BLaER1 treated with 17β-estradiol and CSF1 and Interleukin-3, amounts not matched to agents 10 nM and 100 nM (cell line): ENCODE measurements at regions not wholly inside any gene's neighbourhood (a gene's known extent, or its start where the extent isn't known, plus 50 kb on each side); places are given as distances from the start of the nearest gene placed in this dataset.

Experiments
- H3K27ac ChIP-seq, 11 experiments: shearing (Covaris generic); formaldehyde crosslinking; 2 replicates each; pipeline ENCODE4 v1.8.1; 2022
- H3K27me3 ChIP-seq, 11 experiments: shearing (Covaris generic); formaldehyde crosslinking; 2 replicates each; pipeline ENCODE4 v1.8.1; 2022
- H3K36me3 ChIP-seq, 11 experiments: shearing (Covaris generic); formaldehyde crosslinking; 2 replicates each; pipeline ENCODE4 v1.8.1; 2022
- H3K4me1 ChIP-seq, 10 experiments: shearing (Covaris generic); formaldehyde crosslinking; 2 replicates each; pipeline ENCODE4 v1.8.1; 2022
- H3K4me2 ChIP-seq, 11 experiments: shearing (Covaris generic); formaldehyde crosslinking; 2 replicates each; pipeline ENCODE4 v1.8.1; 2022
- H3K4me3 ChIP-seq, 10 experiments: shearing (Covaris generic); formaldehyde crosslinking; 2 replicates each; pipeline ENCODE4 v1.8.1; 2022
- H3K9ac ChIP-seq, 11 experiments: shearing (Covaris generic); formaldehyde crosslinking; 2 replicates each; pipeline ENCODE4 v1.8.1; 2022
- H3K9me3 ChIP-seq, 11 experiments: shearing (Covaris generic); formaldehyde crosslinking; replicated peaks in 1 of 11; 2 replicates each; pipeline ENCODE4 v1.8.1; 2022
- H4K20me1 ChIP-seq, 11 experiments: shearing (Covaris generic); formaldehyde crosslinking; 2 replicates each; pipeline ENCODE4 v1.8.1; 2022
- Cebpa-rat ChIP-seq, 11 experiments: shearing (Covaris generic); IDR thresholded peaks; 2 replicates each; pipeline ENCODE4 v1.8.1; 2022

GRCh38 chr4:41839916-41840854 is 91.7 kb upstream of the PHOX2B start:
- Histone ChIP-seq H3K4me1 (no peaks in the 10 kb centered on the region), H3K4me3 (no peak overlapping the region), H3K9ac (no peak overlapping the region), H3K9me3 (peaks cover 0 to 12% (median 0%) of the 10 kb centered on the region in 11 experiments; a peak in 3 of 22 replicates), H3K27ac (no peak overlapping the region), H3K4me2 (no peak overlapping the region), H3K27me3 (no peaks in the 10 kb centered on the region), H3K36me3 (no peaks in the 10 kb centered on the region), H4K20me1 (no peaks in the 10 kb centered on the region)
- no peak for TF ChIP-seq Cebpa-rat (IDR thresholded peaks at IDR 0.05)

GRCh38 chr4:41838590-41838989 is 90.1 kb upstream of the PHOX2B start:
- Histone ChIP-seq H3K27me3 (no peaks in the 10 kb centered on the region), H3K36me3 (no peaks in the 10 kb centered on the region), H3K27ac (no peak overlapping the region), H3K4me3 (no peak overlapping the region), H3K9me3 (peaks cover 0 to 9% (median 0%) of the 10 kb centered on the region in 11 experiments; a peak in 3 of 22 replicates), H3K9ac (no peak overlapping the region), H4K20me1 (no peaks in the 10 kb centered on the region), H3K4me2 (no peak overlapping the region), H3K4me1 (peaks cover 0 to 6% (median 0%) of the 10 kb centered on the region in 10 experiments; a peak in 7 of 20 replicates)
- TF ChIP-seq Cebpa-rat (IDR thresholded peaks at IDR 0.05) = no peak

- H3K4me1 ChIP-seq = peaks cover 0 to 22% (median 11%) of the 10 kb centered on the region in 10 experiments; a peak in 12 of 20 replicates
- peaks cover 0 to 5% (median 0%) of the 10 kb centered on the region in 11 experiments; a peak in 2 of 22 replicates for H3K9me3 ChIP-seq
- no peaks in the 10 kb centered on the region for H3K36me3 ChIP-seq
- H3K27ac ChIP-seq = no peak overlapping the region
- H3K9ac ChIP-seq = no peak overlapping the region
- no peaks in the 10 kb centered on the region for H4K20me1 ChIP-seq
- no peak overlapping the region for H3K4me3 ChIP-seq
- no peak for TF ChIP-seq Cebpa-rat (IDR thresholded peaks at IDR 0.05)
- no peak overlapping the region for H3K4me2 ChIP-seq
- H3K27me3 ChIP-seq = no peaks in the 10 kb centered on the region
These were observed 86.9 kb upstream of the PHOX2B start for GRCh38 chr4:41835321-41835995.

- Histone ChIP-seq H3K4me2 (peak overlapping the region in 8 of 11 experiments; percentile 12 to 70 (median 50); a peak in 13 of 22 replicates), H3K27ac (peak overlapping the region in 6 of 11 experiments; percentile 2 to 44 (median 16); a peak in 7 of 22 replicates), H3K27me3 (no peaks in the 10 kb centered on the region), H3K36me3 (no peaks in the 10 kb centered on the region), H4K20me1 (no peaks in the 10 kb centered on the region), H3K9me3 (peaks cover 0 to 5% (median 0%) of the 10 kb centered on the region in 11 experiments; a peak in 2 of 22 replicates), H3K4me3 (no peak overlapping the region), H3K4me1 (peaks cover 0 to 22% (median 11%) of the 10 kb centered on the region in 10 experiments; a peak in 12 of 20 replicates), H3K9ac (no peak overlapping the region)
- peak in 6 of 11 experiments; percentile 21 to 49 (median 29); a peak in 3 of 22 replicates for TF ChIP-seq Cebpa-rat (IDR thresholded peaks at IDR 0.05)
These were observed 84.4 kb upstream of the PHOX2B start for GRCh38 chr4:41832961-41833360.

- Histone ChIP-seq H3K9me3 (no peaks in the 10 kb centered on the region), H3K4me3 (no peak overlapping the region), H3K27me3 (no peaks in the 10 kb centered on the region), H3K36me3 (no peaks in the 10 kb centered on the region), H3K9ac (no peak overlapping the region), H3K4me2 (no peak overlapping the region), H4K20me1 (no peaks in the 10 kb centered on the region), H3K27ac (no peak overlapping the region), H3K4me1 (peaks cover 0 to 9% (median 0%) of the 10 kb centered on the region in 10 experiments; a peak in 3 of 20 replicates)
- TF ChIP-seq Cebpa-rat (IDR thresholded peaks at IDR 0.05) = no peak
These were observed 73.8 kb upstream of the PHOX2B start for GRCh38 chr4:41822325-41822724.

GRCh38 chr4:41820473-41820872 is 71.9 kb upstream of the PHOX2B start:
- Histone ChIP-seq H3K27ac (no peak overlapping the region), H3K36me3 (no peaks in the 10 kb centered on the region), H3K27me3 (no peaks in the 10 kb centered on the region), H3K4me1 (peaks cover 0 to 9% (median 0%) of the 10 kb centered on the region in 10 experiments; a peak in 3 of 20 replicates), H3K4me3 (no peak overlapping the region), H4K20me1 (no peaks in the 10 kb centered on the region), H3K4me2 (peak overlapping the region in 1 of 11 experiments; percentile 25; a peak in 1 of 22 replicates), H3K9me3 (no peaks in the 10 kb centered on the region), H3K9ac (no peak overlapping the region)
- no peak for TF ChIP-seq Cebpa-rat (IDR thresholded peaks at IDR 0.05)

GRCh38 chr4:41819621-41820020 is 71.1 kb upstream of the PHOX2B start:
- no peak overlapping the region for H3K27ac ChIP-seq
- H3K4me2 ChIP-seq = peak overlapping the region in 1 of 11 experiments; percentile 25; a peak in 1 of 22 replicates
- no peaks in the 10 kb centered on the region for H3K36me3 ChIP-seq
- H3K27me3 ChIP-seq = no peaks in the 10 kb centered on the region
- H3K4me1 ChIP-seq = peaks cover 0 to 9% (median 0%) of the 10 kb centered on the region in 10 experiments; a peak in 3 of 20 replicates
- no peak overlapping the region for H3K9ac ChIP-seq
- H3K4me3 ChIP-seq = no peak overlapping the region
- TF ChIP-seq Cebpa-rat (IDR thresholded peaks at IDR 0.05) = no peak
- H3K9me3 ChIP-seq = peaks cover 0 to under 1% (median 0%) of the 10 kb centered on the region in 11 experiments; a peak in 1 of 22 replicates
- no peaks in the 10 kb centered on the region for H4K20me1 ChIP-seq

DNA sequence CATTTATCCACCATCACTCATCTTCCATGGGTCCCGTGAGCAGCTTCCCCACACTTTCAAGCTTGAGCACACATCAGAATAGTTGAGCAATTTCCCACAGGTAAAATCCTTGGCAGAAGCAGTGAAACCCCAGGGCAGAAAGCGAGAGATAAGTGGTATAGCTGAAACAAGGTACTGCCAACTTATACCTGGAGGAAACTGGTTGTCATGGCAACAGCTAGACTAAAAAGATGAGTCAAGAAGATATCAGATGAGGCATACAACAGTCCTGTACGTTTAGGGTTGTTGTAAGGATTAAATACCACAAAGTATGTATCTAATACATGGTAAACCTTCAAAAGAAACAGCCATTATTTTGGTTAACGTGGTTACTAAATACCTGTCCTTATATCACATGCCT is 66.9 kb upstream of the PHOX2B start:
- no peak overlapping the region for H3K27ac ChIP-seq
- H3K4me1 ChIP-seq = peaks cover 0 to 9% (median 0%) of the 10 kb centered on the region in 10 experiments; a peak in 3 of 20 replicates
- no peak overlapping the region for H3K9ac ChIP-seq
- H3K36me3 ChIP-seq = no peaks in the 10 kb centered on the region
- no peaks in the 10 kb centered on the region for H4K20me1 ChIP-seq
- H3K27me3 ChIP-seq = no peaks in the 10 kb centered on the region
- TF ChIP-seq Cebpa-rat (IDR thresholded peaks at IDR 0.05) = no peak
- H3K4me2 ChIP-seq = no peak overlapping the region
- peaks cover 0 to 13% (median 0%) of the 10 kb centered on the region in 11 experiments; a peak in 4 of 22 replicates for H3K9me3 ChIP-seq
- H3K4me3 ChIP-seq = no peak overlapping the region

- Histone ChIP-seq H3K36me3 (no peaks in the 10 kb centered on the region), H4K20me1 (no peaks in the 10 kb centered on the region), H3K4me1 (peaks cover 0 to under 1% (median 0%) of the 10 kb centered on the region in 10 experiments; a peak in 2 of 20 replicates), H3K27me3 (no peaks in the 10 kb centered on the region), H3K9me3 (peaks cover 0 to 13% (median 0%) of the 10 kb centered on the region in 11 experiments; a peak in 4 of 22 replicates), H3K27ac (no peak overlapping the region), H3K4me3 (no peak overlapping the region), H3K9ac (no peak overlapping the region), H3K4me2 (no peak overlapping the region)
- TF ChIP-seq Cebpa-rat (IDR thresholded peaks at IDR 0.05) = no peak
These were observed 66.0 kb upstream of the PHOX2B start for GRCh38 chr4:41814565-41814964.
